Mesenchymal stem cell (in vitro differentiated cells and primary cell): ENCODE measurements at regions not wholly inside any gene's neighbourhood (a gene's known extent, or its start where the extent isn't known, plus 50 kb on each side); places are given as distances from the start of the nearest gene placed in this dataset.

Experiments used
- DNase-seq: peaks from one replicate; pipeline ENCODE4 v3.0.0-alpha.2; 2013
- H2AFZ ChIP-seq: one replicate; pipeline ENCODE4 v1.6.1; 2013; ENCODE audit warnings: low read depth, mild to moderate bottlenecking, control low read depth, inconsistent platforms, low read length, moderate library complexity
- H2AK5ac ChIP-seq: 2 replicates; pipeline ENCODE4 v1.6.1; 2013; ENCODE audit warnings: low read length, moderate library complexity, mild to moderate bottlenecking, inconsistent platforms; ENCODE audit not compliant: severe bottlenecking
- H2BK120ac ChIP-seq: one replicate; pipeline ENCODE4 v1.6.1; 2013; ENCODE audit warnings: low read depth, mild to moderate bottlenecking, inconsistent platforms, low read length, moderate library complexity
- H2BK12ac ChIP-seq, 2 experiments: one replicate each; pipeline ENCODE4 v1.6.1; 2013; ENCODE audit warnings: inconsistent platforms in 2 of 2, low read length in 2 of 2, mild to moderate bottlenecking in 2 of 2, moderate library complexity in 2 of 2, control low read depth in 1 of 2
- H2BK15ac ChIP-seq: one replicate; pipeline ENCODE4 v1.6.1; 2013; ENCODE audit warnings: mild to moderate bottlenecking, low read depth, inconsistent platforms; ENCODE audit not compliant: poor library complexity, severe bottlenecking
- H2BK5ac ChIP-seq: 2 replicates; pipeline ENCODE4 v1.6.1; 2013; ENCODE audit warnings: low read depth, mild to moderate bottlenecking, low read length, control low read depth, inconsistent platforms; ENCODE audit not compliant: poor library complexity, severe bottlenecking
- H3K14ac ChIP-seq, 2 experiments: one replicate each; pipeline ENCODE4 v1.6.1; 2013; ENCODE audit warnings: inconsistent platforms in 2 of 2, low read length in 2 of 2, control low read depth in 1 of 2, mild to moderate bottlenecking in 1 of 2, moderate library complexity in 1 of 2
- H3K18ac ChIP-seq, 2 experiments: one replicate each; pipeline ENCODE4 v1.6.1; 2013; ENCODE audit warnings: inconsistent platforms in 2 of 2, low read length in 2 of 2, control low read depth in 1 of 2, low read depth in 1 of 2, mild to moderate bottlenecking in 1 of 2
- H3K23ac ChIP-seq, 2 experiments: one replicate each; pipeline ENCODE4 v1.6.1; 2013; ENCODE audit warnings: inconsistent platforms in 2 of 2, low read length in 2 of 2, mild to moderate bottlenecking in 2 of 2, moderate library complexity in 2 of 2, control low read depth in 1 of 2
- H3K27ac ChIP-seq: 2 replicates; pipeline ENCODE4 v1.5.1; 2013; ENCODE audit warnings: mild to moderate bottlenecking, moderate library complexity, low read length, control low read depth, inconsistent platforms; ENCODE audit not compliant: poor library complexity, severe bottlenecking
- H3K27me3 ChIP-seq, 2 experiments: 2 replicates each; pipeline versions ENCODE4 v1.6.1 to v1.7.0; 2013; ENCODE audit warnings: low read length in 2 of 2, mild to moderate bottlenecking in 2 of 2, moderate library complexity in 2 of 2, control low read depth in 1 of 2, inconsistent platforms in 1 of 2; ENCODE audit not compliant: control insufficient read depth in 1 of 2, insufficient read depth in 1 of 2
- H3K36me3 ChIP-seq, 2 experiments: 2 replicates each; pipeline versions ENCODE4 v1.6.1 to v1.7.0; 2013; ENCODE audit warnings: low read length in 2 of 2, control low read depth in 1 of 2, inconsistent platforms in 1 of 2, low read depth in 1 of 2, mild to moderate bottlenecking in 1 of 2; ENCODE audit not compliant: insufficient read depth in 2 of 2, control insufficient read depth in 1 of 2
- H3K4ac ChIP-seq, 2 experiments: one replicate each; pipeline ENCODE4 v1.6.1; 2013; ENCODE audit warnings: inconsistent platforms in 2 of 2, low read length in 2 of 2, mild to moderate bottlenecking in 2 of 2, moderate library complexity in 2 of 2, control low read depth in 1 of 2, low read depth in 1 of 2
- H3K4me1 ChIP-seq: 2 replicates; pipeline ENCODE4 v1.6.1; 2013; ENCODE audit warnings: low read depth, low read length, control low read depth; ENCODE audit not compliant: control insufficient read depth, insufficient read depth
- H3K4me2 ChIP-seq: 2 replicates; pipeline ENCODE4 v1.6.1; 2013; ENCODE audit warnings: low read length, mild to moderate bottlenecking, inconsistent platforms; ENCODE audit not compliant: poor library complexity, severe bottlenecking
- H3K4me3 ChIP-seq, 2 experiments: 2 replicates each; pipeline versions ENCODE4 v1.5.1 to v1.7.0; 2013; ENCODE audit warnings: low read length in 2 of 2, mild to moderate bottlenecking in 2 of 2, control low read depth in 1 of 2, low read depth in 1 of 2; ENCODE audit not compliant: insufficient read depth in 1 of 2
- H3K79me1 ChIP-seq: replicated peaks from 2 replicates; pipeline ENCODE4 v1.6.1; 2013; ENCODE audit warnings: mild to moderate bottlenecking, control low read depth, low read length, inconsistent platforms; ENCODE audit not compliant: poor library complexity, severe bottlenecking
- H3K9ac ChIP-seq: 2 replicates; pipeline ENCODE4 v1.7.0; 2013; ENCODE audit warnings: mild to moderate bottlenecking, low read length, moderate library complexity
- H3K9me3 ChIP-seq: 2 replicates; pipeline ENCODE4 v1.7.0; 2013; ENCODE audit warnings: mild to moderate bottlenecking, low read length; ENCODE audit not compliant: control insufficient read depth
- H4K8ac ChIP-seq: one replicate; pipeline ENCODE4 v1.6.1; 2013; ENCODE audit warnings: inconsistent platforms, mild to moderate bottlenecking, low read length, moderate library complexity
- H4K91ac ChIP-seq: one replicate; pipeline ENCODE4 v1.6.1; 2013; ENCODE audit warnings: mild to moderate bottlenecking, low read length, inconsistent platforms
- WGBS: methylation state at CpG from one replicate; pipeline ENCODE4 v1.1.7; 2013; ENCODE audit warnings: mixed read lengths; 5-methylcytosine and 5-hydroxymethylcytosine counted together

DNA sequence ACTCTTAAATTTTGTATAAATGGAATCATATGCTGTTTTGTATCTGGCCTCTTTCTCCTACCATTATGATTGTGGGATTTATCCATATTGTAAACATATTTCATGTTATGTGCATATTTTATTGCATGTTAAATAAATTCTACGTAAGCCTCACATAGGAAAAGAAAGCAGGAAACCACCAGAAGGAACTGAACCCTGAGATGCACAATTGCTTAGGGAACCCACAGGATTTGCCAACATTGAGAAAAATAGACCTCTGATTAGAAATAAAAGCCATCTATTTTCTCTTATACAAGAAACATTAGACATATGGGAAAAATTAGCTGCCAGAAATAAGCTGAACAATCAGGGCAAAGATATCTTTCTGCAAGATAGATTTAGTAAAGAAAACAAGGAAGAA lies 111.2 kb upstream of the CARMIL1 start:
- H3K23ac ChIP-seq: no peak overlapping the region
- DNase-seq: no peak
- H3K4me3 ChIP-seq: no peak overlapping the region
- no peaks in the 10 kb centered on the region for H3K9me3 ChIP-seq
- H2BK120ac ChIP-seq: no peak overlapping the region
- no peak overlapping the region for H3K9ac ChIP-seq
- no peak overlapping the region for H3K4ac ChIP-seq
- H3K27me3 ChIP-seq: no peaks in the 10 kb centered on the region
- H2AFZ ChIP-seq: no peak overlapping the region
- H3K36me3 ChIP-seq: no peaks in the 10 kb centered on the region
- H3K79me1 ChIP-seq: no peaks in the 10 kb centered on the region
- H3K18ac ChIP-seq: no peak overlapping the region
- H4K8ac ChIP-seq: no peak overlapping the region
- H3K4me2 ChIP-seq: no peak overlapping the region
- no CpG with 5 or more reads among the region's 1 CpG for WGBS
- H2AK5ac ChIP-seq: no peak overlapping the region
- no peak overlapping the region for H4K91ac ChIP-seq
- no peak overlapping the region for H3K14ac ChIP-seq
- H3K27ac ChIP-seq: no peak overlapping the region
- H2BK12ac ChIP-seq: no peak overlapping the region
- no peak overlapping the region for H2BK15ac ChIP-seq
- H2BK5ac ChIP-seq: no peak overlapping the region
- no peaks in the 10 kb centered on the region for H3K4me1 ChIP-seq

DNA sequence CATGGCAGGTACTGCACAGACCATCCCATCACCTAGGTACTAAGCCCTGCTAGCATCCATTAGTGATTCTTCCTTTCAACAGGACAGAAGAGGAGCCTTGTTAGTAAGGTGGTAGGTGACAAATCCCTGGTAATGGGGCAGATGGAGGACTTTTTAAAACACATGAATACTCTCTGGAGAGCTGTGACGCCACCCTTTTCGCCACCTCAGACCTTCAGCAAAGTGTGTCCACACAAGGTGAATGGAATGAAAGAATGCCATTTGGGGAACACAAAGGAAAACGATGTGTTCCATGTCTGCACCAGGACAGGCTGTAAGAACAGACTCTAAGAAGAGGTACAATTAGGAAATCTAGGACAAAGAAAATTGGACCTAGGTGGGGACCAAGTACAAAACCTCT lies 110.5 kb upstream of the CARMIL1 start:
- no peak overlapping the region for H2AK5ac ChIP-seq
- no peak overlapping the region for H2BK15ac ChIP-seq
- peak overlapping the region; percentile 50 for H4K91ac ChIP-seq
- no peak overlapping the region for H3K14ac ChIP-seq
- no peak overlapping the region for H2BK5ac ChIP-seq
- H3K9ac ChIP-seq: no peak overlapping the region
- no peaks in the 10 kb centered on the region for H3K36me3 ChIP-seq
- no peak overlapping the region for H3K4me2 ChIP-seq
- 96% methylated on average over 3 of the region's 3 CpGs for WGBS
- H3K27me3 ChIP-seq: no peaks in the 10 kb centered on the region
- H3K27ac ChIP-seq: no peak overlapping the region
- no peak overlapping the region for H2BK120ac ChIP-seq
- no peak overlapping the region for H3K23ac ChIP-seq
- H3K4me1 ChIP-seq: peaks cover 1% of the 10 kb centered on the region
- no peak for DNase-seq
- H4K8ac ChIP-seq: no peak overlapping the region
- no peak overlapping the region for H2BK12ac ChIP-seq
- H3K18ac ChIP-seq: no peak overlapping the region
- H3K4ac ChIP-seq: no peak overlapping the region
- H3K4me3 ChIP-seq: no peak overlapping the region
- no peaks in the 10 kb centered on the region for H3K79me1 ChIP-seq
- no peaks in the 10 kb centered on the region for H3K9me3 ChIP-seq
- no peak overlapping the region for H2AFZ ChIP-seq

DNA sequence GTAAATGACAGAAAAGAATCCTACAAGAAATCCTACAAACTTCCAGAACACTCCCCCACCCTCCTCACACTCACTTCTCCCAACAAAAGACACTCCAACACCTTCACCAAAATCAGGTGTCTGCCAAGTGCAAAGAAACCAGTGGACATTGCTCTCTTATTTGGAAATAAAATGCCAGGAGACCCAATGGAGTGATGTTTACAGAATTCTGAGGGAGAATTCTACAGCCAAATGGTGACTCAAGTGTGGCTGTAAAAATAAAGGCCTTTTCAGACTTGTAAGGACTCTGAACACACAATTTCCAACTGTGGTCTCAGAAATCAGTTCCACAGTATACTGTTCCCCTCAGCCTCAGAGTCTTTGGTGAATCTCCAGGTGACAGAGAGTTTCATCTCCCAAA lies 109.6 kb upstream of the CARMIL1 start:
- Histone ChIP-seq H3K14ac (no peak overlapping the region), H2BK5ac (no peak overlapping the region), H2BK12ac (no peak overlapping the region), H3K27me3 (no peaks in the 10 kb centered on the region), H3K4ac (peak overlapping the region in 1 of 2 experiments; percentile 14), H2AFZ (no peak overlapping the region), H2AK5ac (no peak overlapping the region), H4K8ac (no peak overlapping the region), H3K36me3 (no peaks in the 10 kb centered on the region), H3K4me1 (peaks cover 3% of the 10 kb centered on the region), H3K79me1 (no peaks in the 10 kb centered on the region), H3K23ac (no peak overlapping the region), H4K91ac (no peak overlapping the region), H3K9me3 (no peaks in the 10 kb centered on the region), H3K27ac (no peak overlapping the region), H3K9ac (peak overlapping the region; percentile 26), H3K4me3 (no peak overlapping the region), H3K4me2 (no peak overlapping the region), H2BK120ac (no peak overlapping the region), H3K18ac (peak overlapping the region in 1 of 2 experiments; percentile 29), H2BK15ac (no peak overlapping the region)
- no peak for DNase-seq

DNA sequence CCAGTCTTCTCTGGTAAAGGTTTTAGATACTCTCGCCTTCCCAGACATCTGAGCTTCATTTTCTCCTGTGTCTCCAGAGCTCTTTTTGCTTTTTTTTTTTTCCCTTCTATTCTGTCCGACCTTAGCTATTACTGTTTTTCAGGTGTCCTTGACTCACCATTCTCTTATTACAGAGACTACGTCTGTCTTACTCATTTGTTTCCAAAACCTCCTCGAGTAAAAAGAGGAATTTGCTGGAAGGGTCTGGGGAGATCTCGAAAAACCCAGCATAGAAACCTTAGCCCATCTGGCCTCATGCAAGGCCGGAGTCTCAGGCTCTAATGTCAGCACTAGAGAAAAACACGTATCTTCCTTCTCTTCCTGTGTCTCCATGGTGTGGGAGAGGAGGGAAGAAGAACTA lies 109.2 kb upstream of the CARMIL1 start:
- Histone ChIP-seq H3K4me3 (no peak overlapping the region), H3K14ac (peak overlapping the region in 1 of 2 experiments; percentile 11), H2AK5ac (no peak overlapping the region), H2BK15ac (no peak overlapping the region), H3K23ac (no peak overlapping the region), H2BK120ac (no peak overlapping the region), H4K91ac (no peak overlapping the region), H3K4ac (peak overlapping the region in 1 of 2 experiments; percentile 9), H3K27ac (no peak overlapping the region), H3K18ac (peak overlapping the region; percentile 6 to 37), H4K8ac (peak overlapping the region; percentile 3), H3K4me2 (no peak overlapping the region), H3K9me3 (no peaks in the 10 kb centered on the region), H2BK12ac (peak overlapping the region in 1 of 2 experiments; percentile 80), H2AFZ (no peak overlapping the region), H2BK5ac (no peak overlapping the region), H3K9ac (peak overlapping the region; percentile 26), H3K79me1 (no peaks in the 10 kb centered on the region), H3K4me1 (peaks cover 4% of the 10 kb centered on the region), H3K27me3 (no peaks in the 10 kb centered on the region), H3K36me3 (no peaks in the 10 kb centered on the region)
- no peak for DNase-seq
- WGBS: 88% methylated on average over 7 of the region's 7 CpGs
